ENCODE measurements at regions not wholly inside any gene's neighbourhood (a gene's known extent, or its start where the extent isn't known, plus 50 kb on each side); places are given as distances from the start of the nearest gene placed in this dataset.

GRCh38 chr2:185583058-185583816, 155.4 kb upstream of the FSIP2 start:
- TF ChIP-seq ZNF565 (CRISPR knock-in tag; conservative IDR thresholded peaks at IDR 0.05; ENCODE audit: low read depth) = no peak
- TF ChIP-seq, protein P1, sequence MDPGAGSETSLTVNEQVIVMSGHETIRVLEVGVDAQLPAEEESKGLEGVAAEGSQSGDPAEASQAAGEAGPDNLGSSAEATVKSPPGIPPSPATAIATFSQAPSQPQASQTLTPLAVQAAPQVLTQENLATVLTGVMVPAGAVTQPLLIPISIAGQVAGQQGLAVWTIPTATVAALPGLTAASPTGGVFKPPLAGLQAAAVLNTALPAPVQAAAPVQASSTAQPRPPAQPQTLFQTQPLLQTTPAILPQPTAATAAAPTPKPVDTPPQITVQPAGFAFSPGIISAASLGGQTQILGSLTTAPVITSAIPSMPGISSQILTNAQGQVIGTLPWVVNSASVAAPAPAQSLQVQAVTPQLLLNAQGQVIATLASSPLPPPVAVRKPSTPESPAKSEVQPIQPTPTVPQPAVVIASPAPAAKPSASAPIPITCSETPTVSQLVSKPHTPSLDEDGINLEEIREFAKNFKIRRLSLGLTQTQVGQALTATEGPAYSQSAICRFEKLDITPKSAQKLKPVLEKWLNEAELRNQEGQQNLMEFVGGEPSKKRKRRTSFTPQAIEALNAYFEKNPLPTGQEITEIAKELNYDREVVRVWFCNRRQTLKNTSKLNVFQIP (CRISPR knock-in tag; IDR thresholded peaks at IDR 0.05; ENCODE audit: borderline replicate concordance, low read depth) = no peak

Data from SK-N-SH treated with all-trans-retinoic acid at 6 μM for 48 hours (cell line).